Erythroblast (primary cell): ENCODE measurements at regions not wholly inside any gene's neighbourhood (a gene's known extent, or its start where the extent isn't known, plus 50 kb on each side); places are given as distances from the start of the nearest gene placed in this dataset.

Source experiments
- GATA1 ChIP-seq: IDR thresholded peaks from 2 replicates; pipeline ENCODE4 v1.6.1; 2011; ENCODE audit warnings: low read depth, mild to moderate bottlenecking, control low read depth, low read length, moderate library complexity
- POLR2A ChIP-seq: IDR thresholded peaks from 2 replicates; pipeline ENCODE4 v1.6.1; 2011; ENCODE audit warnings: mild to moderate bottlenecking, low read length

GRCh38 chrX:41973208-41973607, 49.9 kb upstream of the CASK start:
- TF ChIP-seq POLR2A (no peak), GATA1 (no peak)
